Kidney (tissue), 13 donors: ENCODE measurements at regions not wholly inside any gene's neighbourhood (a gene's known extent, or its start where the extent isn't known, plus 50 kb on each side); places are given as distances from the start of the nearest gene placed in this dataset.

Experiments used
- DNase-seq, 5 donors: peaks; one replicate each; pipeline ENCODE4 v3.0.0-alpha.2; 2013 to 2020
- FAIRE-seq: peaks from 2 replicates; lab custom pipeline; 2012; peaks lifted over from hg19 to GRCh38; lab: Jason Lieb, UNC
- H3K27ac ChIP-seq, 2 donors: one replicate each; pipeline ENCODE4 v1.7.0; 2013; ENCODE audit warnings: low read depth in 2 of 2, low read length in 2 of 2, inconsistent platforms in 1 of 2
- H3K27me3 ChIP-seq: one replicate; pipeline ENCODE4 v1.7.1; 2013; ENCODE audit warnings: low read length, inconsistent platforms; ENCODE audit not compliant: control insufficient read depth, insufficient read depth
- H3K36me3 ChIP-seq, 3 donors: one replicate each; pipeline versions ENCODE4 v1.7.0 to v1.7.1; 2013; ENCODE audit warnings: low read length in 3 of 3, control low read depth in 1 of 3, inconsistent platforms in 1 of 3; ENCODE audit not compliant: insufficient read depth in 3 of 3, control insufficient read depth in 2 of 3
- H3K4me1 ChIP-seq, 3 donors: one replicate each; pipeline versions ENCODE4 v1.7.0 to v1.7.1; 2013; ENCODE audit warnings: low read length in 3 of 3, inconsistent platforms in 1 of 3, low read depth in 1 of 3; ENCODE audit not compliant: control insufficient read depth in 2 of 3, insufficient read depth in 2 of 3
- H3K4me3 ChIP-seq, 3 donors: one replicate each; pipeline versions ENCODE4 v1.7.0 to v1.8.1; 2013; ENCODE audit warnings: low read length in 3 of 3, control low read depth in 1 of 3, inconsistent platforms in 1 of 3
- H3K9ac ChIP-seq, 3 donors: one replicate each; pipeline versions ENCODE4 v1.7.0 to v1.7.1; 2013; ENCODE audit warnings: low read length in 3 of 3, control low read depth in 1 of 3, inconsistent platforms in 1 of 3
- H3K9me3 ChIP-seq, 3 donors: one replicate each; pipeline versions ENCODE4 v1.7.0 to v1.7.1; 2013; ENCODE audit warnings: low read length in 3 of 3, control low read depth in 1 of 3, inconsistent platforms in 1 of 3; ENCODE audit not compliant: control insufficient read depth in 2 of 3, insufficient read depth in 1 of 3
- CTCF ChIP-seq: IDR thresholded peaks from 3 replicates; pipeline ENCODE4 v1.5.1; 2012; ENCODE audit warnings: mild to moderate bottlenecking, moderate library complexity, borderline replicate concordance; ENCODE audit not compliant: insufficient read depth; ENCODE audit errors: extremely low read depth
- intact Hi-C: fragments of 100-400 bp; cut with DNase I; formaldehyde crosslinking; loops from one replicate; pipeline ENCODE4 v1.11.1; 2022
- donor health status: control.
- donor health status: control.
- donor health status: control.
- donor health status: control.
- donor health status: control.
- donor health status: DM: yes; HTN: yes; CAD: no.
- donor health status: Normal renal cell carcinoma (clear cell type).

- FAIRE-seq (no peak), DNase-seq (no peak)
- Histone ChIP-seq H3K27me3 (no peaks in the 10 kb centered on the region), H3K4me3 (no peak overlapping the region), H3K9ac (no peak overlapping the region), H3K36me3 (no peaks in the 10 kb centered on the region), H3K9me3 (no peaks in the 10 kb centered on the region), H3K4me1 (no peaks in the 10 kb centered on the region), H3K27ac (no peak overlapping the region)
- intact Hi-C loops, result no loop called here
- TF ChIP-seq CTCF, result no peak
Measured at GRCh38 chr7:153840861-153841260, 211.3 kb upstream of the DPP6 start.

- no peak for TF ChIP-seq CTCF
- intact Hi-C loops, result no loop called here
- Histone ChIP-seq H3K27ac (no peak overlapping the region), H3K9ac (no peak overlapping the region), H3K27me3 (no peaks in the 10 kb centered on the region), H3K4me1 (no peaks in the 10 kb centered on the region), H3K4me3 (no peak overlapping the region), H3K36me3 (no peaks in the 10 kb centered on the region), H3K9me3 (no peaks in the 10 kb centered on the region)
- FAIRE-seq, result no peak
- no peak for DNase-seq
Measured at GRCh38 chr7:153847828-153848227, 204.4 kb upstream of the DPP6 start.

GRCh38 chr7:153852261-153852660 is 199.9 kb upstream of the DPP6 start:
- intact Hi-C loops, result no loop called here
- Histone ChIP-seq H3K36me3 (no peaks in the 10 kb centered on the region), H3K4me1 (no peaks in the 10 kb centered on the region), H3K27me3 (no peaks in the 10 kb centered on the region), H3K9ac (no peak overlapping the region), H3K9me3 (no peaks in the 10 kb centered on the region), H3K27ac (no peak overlapping the region), H3K4me3 (no peak overlapping the region)
- no peak for TF ChIP-seq CTCF
- DNase-seq, result no peak
- FAIRE-seq, result no peak

GRCh38 chr7:153858355-153858754 is 193.8 kb upstream of the DPP6 start:
- no peak overlapping the region for H3K9ac ChIP-seq
- FAIRE-seq, result no peak
- DNase-seq, result peak in 2 of 5 donors; percentile 60 to 66
- no peak overlapping the region for H3K27ac ChIP-seq
- no peak overlapping the region for H3K4me3 ChIP-seq
- TF ChIP-seq CTCF, result no peak
- intact Hi-C loops, result no loop called here
- H3K27me3 ChIP-seq, result no peaks in the 10 kb centered on the region
- no peaks in the 10 kb centered on the region for H3K9me3 ChIP-seq
- no peaks in the 10 kb centered on the region for H3K4me1 ChIP-seq
- H3K36me3 ChIP-seq, result no peaks in the 10 kb centered on the region
